ENCODE measurements at regions not wholly inside any gene's neighbourhood (a gene's known extent, or its start where the extent isn't known, plus 50 kb on each side); places are given as distances from the start of the nearest gene placed in this dataset.

GRCh38 chr4:44961001-44961755 is 234.8 kb upstream of the GNPDA2 start:
- no peaks in the 10 kb centered on the region for H3K4me1 ChIP-seq (ENCODE audit: control insufficient read depth, insufficient read depth, low read length)
- TF ChIP-seq MAZ (IDR thresholded peaks at IDR 0.05; ENCODE audit: borderline replicate concordance, low read depth, low read length) (no peak), RFX5 (IDR thresholded peaks at IDR 0.05; ENCODE audit: low read depth, low read length) (no peak), NFE2L2 (IDR thresholded peaks at IDR 0.05; ENCODE audit: low read depth, low read length) (no peak), ELK1 (IDR thresholded peaks at IDR 0.05; ENCODE audit: borderline replicate concordance, low read depth, low read length) (no peak), FOS (IDR thresholded peaks at IDR 0.05; ENCODE audit: low read depth, low read length) (no peak), RAD21 (IDR thresholded peaks at IDR 0.05; ENCODE audit: low read length) (no peak), MAFK (IDR thresholded peaks at IDR 0.05; ENCODE audit: low read depth, low read length) (no peak), CEBPB (IDR thresholded peaks at IDR 0.05; ENCODE audit: low read depth, low read length) (no peak), CTCF (conservative IDR thresholded peaks at IDR 0.05; ENCODE audit: low read depth, low read length) (no peak), CHD1 (IDR thresholded peaks at IDR 0.05; ENCODE audit: low read depth, low read length) (no peak), POLR2A (IDR thresholded peaks at IDR 0.05; ENCODE audit: low read depth, low read length) (no peak), SMC3 (IDR thresholded peaks at IDR 0.05; ENCODE audit: low read depth, low read length) (no peak), MXI1 (IDR thresholded peaks at IDR 0.05; ENCODE audit: borderline replicate concordance, low read depth, low read length) (no peak), USF2 (IDR thresholded peaks at IDR 0.05; ENCODE audit: low read depth, low read length) (no peak), RCOR1 (IDR thresholded peaks at IDR 0.05; ENCODE audit: insufficient replicate concordance, low read length) (no peak), BHLHE40 (IDR thresholded peaks at IDR 0.05; ENCODE audit: low read depth, low read length) (no peak)
- H3K9me1 ChIP-seq (ENCODE audit: insufficient read depth, low read length) = no peaks in the 10 kb centered on the region
- dilution Hi-C loops (cut with HindIII; ENCODE audit: low sequenced_read_pairs, unreplicated experiment) (no loop called here), in situ Hi-C loops (cut with MboI; ENCODE audit: low sequenced_read_pairs) (no loop called here), intact Hi-C loops (cut with micrococcal nuclease) (no loop called here)
- H2AK9ac ChIP-seq (replicated peaks; ENCODE audit: low read depth, low read length, poor library complexity) = no peak overlapping the region
- no peak overlapping the region for H2BK120ac ChIP-seq (ENCODE audit: low read depth, low read length)
- H3K23ac ChIP-seq (ENCODE audit: low read depth, low read length) = no peak overlapping the region
- H2BK20ac ChIP-seq (ENCODE audit: low read depth, low read length) = no peak overlapping the region
- no peak overlapping the region for H3K56ac ChIP-seq (ENCODE audit: extremely low read depth, insufficient read depth, low read length)
- no peak overlapping the region for H3K4me3 ChIP-seq (ENCODE audit: insufficient read depth, low read depth, low read length)
- no CpG with 5 or more reads among the region's 1 CpG for WGBS, 2 experiments (ENCODE audit: extremely low coverage in 2 of 2, insufficient read length in 1 of 2)
- no peak overlapping the region for H4K5ac ChIP-seq (ENCODE audit: low read depth, low read length)
- H2AK5ac ChIP-seq (ENCODE audit: low read depth, low read length) = no peak overlapping the region
- no peak overlapping the region for H3K4ac ChIP-seq (ENCODE audit: low read depth, low read length)
- no peak for DNase-seq
- H3K27me3 ChIP-seq (ENCODE audit: control insufficient read depth, insufficient read depth, low read length) = no peaks in the 10 kb centered on the region
- no peak overlapping the region for H4K91ac ChIP-seq (ENCODE audit: insufficient read depth, low read depth, low read length)
- H3K9me3 ChIP-seq (ENCODE audit: control insufficient read depth, insufficient read depth, low read length) = peaks cover 10% of the 10 kb centered on the region
- H4K20me1 ChIP-seq (ENCODE audit: insufficient read depth, low read length) = no peaks in the 10 kb centered on the region
- H3K79me1 ChIP-seq (ENCODE audit: low read depth in 1 of 2, low read length in 2 of 2) = no peaks in the 10 kb centered on the region
- no TSS peak for BruUV-seq (replicated peaks)
- ChIA-PET POLR2A (ENCODE audit: unreplicated experiment) (no interaction called here), CTCF (no interaction called here)
- no peak overlapping the region for H3K14ac ChIP-seq (replicated peaks; ENCODE audit: low read depth, low read length)
- H3K9ac ChIP-seq (ENCODE audit: low read depth, low read length) = no peak overlapping the region
- H2BK5ac ChIP-seq (ENCODE audit: low read depth, low read length, poor library complexity, severe bottlenecking) = no peak overlapping the region
- no peak overlapping the region for H3K4me2 ChIP-seq (ENCODE audit: low read depth, low read length)
- H2BK15ac ChIP-seq (ENCODE audit: low read depth, low read length) = no peak overlapping the region
- no peaks in the 10 kb centered on the region for H3K36me3 ChIP-seq (ENCODE audit: control insufficient read depth, insufficient read depth, low read length)
- H3K27ac ChIP-seq (ENCODE audit: insufficient read depth, low read length) = no peak overlapping the region
- H3K18ac ChIP-seq (ENCODE audit: low read depth, low read length) = no peak overlapping the region
- no peak overlapping the region for H4K8ac ChIP-seq (ENCODE audit: low read depth in 2 of 2, low read length in 2 of 2)
- ATAC-seq (ENCODE audit: low read depth) = no peak
- no peak overlapping the region for H2AFZ ChIP-seq (replicated peaks; ENCODE audit: low read length, poor library complexity)

All from IMR-90 (cell line).